ENCODE measurements at regions not wholly inside any gene's neighbourhood (a gene's known extent, or its start where the extent isn't known, plus 50 kb on each side); places are given as distances from the start of the nearest gene placed in this dataset.

DNA sequence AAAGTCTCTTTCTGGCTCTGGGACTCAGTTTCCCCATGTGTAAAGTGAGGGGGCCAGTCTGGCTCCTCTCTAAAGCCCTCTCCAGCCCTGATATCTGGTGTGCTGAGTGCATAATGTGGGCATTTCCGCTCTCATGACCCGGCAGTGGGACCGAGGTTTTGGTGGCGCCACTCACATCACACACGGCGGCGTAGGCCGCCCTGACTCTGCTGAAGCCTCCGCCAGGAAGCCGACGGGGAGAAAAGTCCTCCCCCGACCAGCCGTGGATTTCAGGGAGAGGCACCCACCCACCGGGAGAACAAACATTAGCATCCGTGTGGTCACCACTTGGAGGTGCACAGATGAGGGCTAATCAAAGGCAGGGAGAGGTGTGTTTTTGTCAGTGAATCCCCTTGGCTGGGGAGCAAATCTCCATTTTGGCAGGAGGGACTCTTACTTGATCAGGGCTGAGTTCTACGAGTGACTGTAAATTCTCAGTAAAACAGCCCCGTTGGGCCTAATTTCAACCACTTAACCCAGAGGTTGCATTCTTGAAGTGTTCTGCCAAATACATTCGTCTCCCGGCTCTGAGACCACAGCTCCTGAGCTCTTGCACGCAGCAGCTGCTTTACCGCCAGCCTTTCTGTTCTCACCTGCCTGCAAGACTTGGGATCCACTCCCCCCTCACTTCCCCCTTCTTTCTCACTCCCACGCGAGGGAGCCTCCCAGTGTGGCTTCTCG lies 118.2 kb downstream of the FOXD2 start:
- TF ChIP-seq, protein P1, sequence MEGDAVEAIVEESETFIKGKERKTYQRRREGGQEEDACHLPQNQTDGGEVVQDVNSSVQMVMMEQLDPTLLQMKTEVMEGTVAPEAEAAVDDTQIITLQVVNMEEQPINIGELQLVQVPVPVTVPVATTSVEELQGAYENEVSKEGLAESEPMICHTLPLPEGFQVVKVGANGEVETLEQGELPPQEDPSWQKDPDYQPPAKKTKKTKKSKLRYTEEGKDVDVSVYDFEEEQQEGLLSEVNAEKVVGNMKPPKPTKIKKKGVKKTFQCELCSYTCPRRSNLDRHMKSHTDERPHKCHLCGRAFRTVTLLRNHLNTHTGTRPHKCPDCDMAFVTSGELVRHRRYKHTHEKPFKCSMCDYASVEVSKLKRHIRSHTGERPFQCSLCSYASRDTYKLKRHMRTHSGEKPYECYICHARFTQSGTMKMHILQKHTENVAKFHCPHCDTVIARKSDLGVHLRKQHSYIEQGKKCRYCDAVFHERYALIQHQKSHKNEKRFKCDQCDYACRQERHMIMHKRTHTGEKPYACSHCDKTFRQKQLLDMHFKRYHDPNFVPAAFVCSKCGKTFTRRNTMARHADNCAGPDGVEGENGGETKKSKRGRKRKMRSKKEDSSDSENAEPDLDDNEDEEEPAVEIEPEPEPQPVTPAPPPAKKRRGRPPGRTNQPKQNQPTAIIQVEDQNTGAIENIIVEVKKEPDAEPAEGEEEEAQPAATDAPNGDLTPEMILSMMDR (conservative IDR thresholded peaks at IDR 0.05; ENCODE audit: low read depth in 2 of 2), result no peak
- no peak for TF ChIP-seq POLR2AphosphoS5 (IDR thresholded peaks at IDR 0.05; ENCODE audit: low read depth)
- TF ChIP-seq EZH2 (IDR thresholded peaks at IDR 0.05; ENCODE audit: low read depth, unreplicated experiment), result no peak
